ENCODE measurements at regions not wholly inside any gene's neighbourhood (a gene's known extent, or its start where the extent isn't known, plus 50 kb on each side); places are given as distances from the start of the nearest gene placed in this dataset.
"Not testable (repeated sequence)": the region's sequence is repeated elsewhere in the genome, so short reads cannot be mapped to it uniquely, and the experiment has no call there.

DNA sequence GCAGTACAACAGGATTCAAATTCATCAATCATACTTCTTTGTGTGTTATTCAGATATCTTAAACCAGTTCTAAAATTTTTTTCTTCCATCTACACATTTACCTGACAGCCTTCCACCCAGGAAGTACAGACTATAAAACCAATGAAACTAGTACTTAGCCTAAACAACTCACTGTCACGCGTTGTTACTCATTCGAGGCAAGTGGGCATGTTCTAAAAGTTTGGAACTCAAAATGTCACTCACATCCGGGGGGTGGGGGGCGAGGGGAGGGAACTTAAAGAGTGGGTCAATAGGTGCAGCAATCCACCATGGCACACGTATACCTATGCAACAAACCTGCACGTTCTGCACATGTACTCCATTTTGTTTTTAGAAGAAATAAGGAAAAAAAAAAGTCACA is 90.4 kb upstream of the PLEKHM1 start:
- no peaks in the 10 kb centered on the region for H3K27me3 Mint-ChIP-seq
- H3K9me3 Mint-ChIP-seq = no peaks in the 10 kb centered on the region
- H3K27ac Mint-ChIP-seq = no peak overlapping the region
- H3K36me3 Mint-ChIP-seq (ENCODE audit: low read depth) = peaks cover 51% of the 10 kb centered on the region
- H3K4me1 Mint-ChIP-seq (ENCODE audit: low read depth) = peaks cover 60% of the 10 kb centered on the region
- H3K4me3 Mint-ChIP-seq = no peak overlapping the region
- DNase-seq = no peak

DNA sequence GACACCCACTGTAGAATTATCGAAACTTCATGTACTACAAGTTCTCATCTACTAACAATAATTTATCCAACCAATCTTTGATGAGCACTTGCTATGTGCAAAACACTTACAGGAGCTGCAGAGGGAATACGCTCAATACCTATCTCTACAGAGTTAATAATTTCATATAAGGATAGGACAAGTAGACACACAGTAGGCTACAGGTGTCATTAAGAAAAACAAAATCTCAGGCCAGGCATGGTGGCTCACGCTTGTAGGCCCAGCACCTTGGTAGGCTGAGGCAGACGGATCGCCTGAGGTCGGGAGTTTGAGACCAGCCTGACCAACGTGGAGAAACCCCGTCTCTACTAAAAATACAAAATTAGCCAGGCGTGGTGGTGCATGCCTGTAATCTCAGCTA is 91.3 kb upstream of the PLEKHM1 start:
- Mint-ChIP-seq H3K27me3 (no peaks in the 10 kb centered on the region), H3K4me3 (no peak overlapping the region)

DNA sequence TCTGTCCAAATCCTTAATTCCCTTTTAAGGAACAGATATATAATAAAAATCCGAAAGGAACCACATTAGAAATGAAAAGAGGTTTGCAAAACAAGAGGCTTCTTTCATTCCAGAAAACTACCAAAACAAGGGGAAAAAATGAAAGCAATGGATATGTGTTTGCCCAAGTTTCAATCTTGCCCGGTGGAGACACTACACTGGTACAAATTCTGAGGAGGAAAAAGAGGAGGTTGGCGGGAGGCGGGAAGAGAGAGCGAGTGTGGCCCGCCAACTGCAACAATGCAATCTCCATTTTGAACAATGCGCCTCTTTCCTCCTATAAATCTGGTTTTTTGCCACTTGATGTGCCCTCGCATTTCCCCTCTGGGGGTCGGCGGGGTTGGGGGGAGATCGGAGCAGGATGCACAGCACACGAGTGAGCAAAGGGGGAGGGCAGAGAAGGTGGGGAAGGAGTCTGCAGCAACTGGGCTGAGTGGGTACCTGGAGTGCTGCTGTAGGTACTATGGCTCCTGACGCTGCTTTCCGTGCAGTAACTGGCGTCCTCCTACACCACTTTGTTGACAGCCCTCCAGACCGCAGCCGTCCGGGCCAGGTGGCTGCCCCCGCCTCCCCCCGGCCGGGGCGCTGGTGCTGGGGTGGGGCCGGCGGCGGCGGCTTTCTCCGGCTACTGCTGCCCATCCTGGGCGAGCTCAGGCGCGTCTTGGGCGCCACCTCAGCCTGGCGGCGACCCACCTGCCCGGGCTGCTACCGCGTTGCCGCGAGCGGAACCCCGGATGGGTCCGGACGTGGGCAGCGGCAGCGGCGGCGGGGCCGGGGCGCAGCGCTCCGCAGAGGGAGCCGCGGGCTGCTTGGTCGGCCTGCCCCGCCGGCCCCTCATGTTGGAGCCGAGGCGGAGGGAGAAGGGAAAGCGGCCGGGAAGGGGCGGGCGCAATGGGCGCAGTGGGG is 93.8 kb upstream of the PLEKHM1 start:
- Mint-ChIP-seq H3K27me3 (no peaks in the 10 kb centered on the region), H3K36me3 (ENCODE audit: low read depth) (peaks cover 33% of the 10 kb centered on the region), H3K4me1 (ENCODE audit: low read depth) (peaks cover 44% of the 10 kb centered on the region), H3K27ac (peak overlapping the region; percentile 97), H3K4me3 (peak overlapping the region; percentile 97), H3K9me3 (no peaks in the 10 kb centered on the region)
- DNase-seq = peak; percentile 85

More for the DNA sequence above, 91.3 kb upstream of the PLEKHM1 start:
- H3K36me3 Mint-ChIP-seq (ENCODE audit: low read depth) = peaks cover 42% of the 10 kb centered on the region
- peaks cover 54% of the 10 kb centered on the region for H3K4me1 Mint-ChIP-seq (ENCODE audit: low read depth)
- H3K27ac Mint-ChIP-seq = no peak overlapping the region
- DNase-seq = no peak
- no peaks in the 10 kb centered on the region for H3K9me3 Mint-ChIP-seq

DNA sequence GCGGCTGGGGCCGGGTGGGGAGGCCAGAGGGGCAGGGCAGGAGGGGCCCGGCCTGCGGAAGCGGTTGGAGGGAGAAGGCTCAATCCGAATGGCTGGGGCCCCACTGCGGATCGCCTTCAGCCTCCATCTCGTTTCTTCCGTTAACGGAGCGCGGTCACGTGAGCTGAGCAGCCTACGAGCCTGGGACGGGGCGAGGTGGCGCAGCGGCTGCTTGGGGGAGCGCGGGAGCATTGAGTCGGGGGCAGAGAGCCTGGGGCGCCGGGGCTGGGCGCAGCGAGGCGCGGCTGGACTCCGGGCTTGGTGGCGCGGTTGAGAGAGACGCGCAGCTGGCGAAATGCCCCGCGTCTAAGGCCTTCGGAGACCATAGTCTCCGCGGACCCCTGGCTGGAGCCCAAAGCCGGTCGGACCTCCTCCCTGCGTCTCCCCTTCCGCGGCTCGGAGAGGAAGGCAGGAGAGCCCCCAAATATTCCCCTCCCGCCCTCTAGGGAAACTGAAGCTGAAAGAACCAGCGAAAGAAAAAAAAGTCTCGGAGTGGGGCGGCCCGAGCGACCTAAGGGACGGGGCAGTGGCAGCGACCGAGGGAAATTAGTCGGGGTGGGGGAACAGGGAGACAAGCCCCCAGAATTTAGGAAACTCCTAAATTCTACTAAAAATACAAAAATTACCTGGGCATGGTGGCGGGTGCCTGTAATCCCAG is 94.7 kb upstream of the PLEKHM1 start:
- H3K4me1 Mint-ChIP-seq (ENCODE audit: low read depth) = peaks cover 36% of the 10 kb centered on the region
- not testable (repeated sequence) for H3K9me3 Mint-ChIP-seq, H3K27me3 Mint-ChIP-seq
- H3K4me3 Mint-ChIP-seq = peak overlapping the region; percentile 97
- H3K27ac Mint-ChIP-seq = peak overlapping the region; percentile 88
- peak; percentile 89 for DNase-seq
- peaks cover 33% of the 10 kb centered on the region for H3K36me3 Mint-ChIP-seq (ENCODE audit: low read depth)

DNA sequence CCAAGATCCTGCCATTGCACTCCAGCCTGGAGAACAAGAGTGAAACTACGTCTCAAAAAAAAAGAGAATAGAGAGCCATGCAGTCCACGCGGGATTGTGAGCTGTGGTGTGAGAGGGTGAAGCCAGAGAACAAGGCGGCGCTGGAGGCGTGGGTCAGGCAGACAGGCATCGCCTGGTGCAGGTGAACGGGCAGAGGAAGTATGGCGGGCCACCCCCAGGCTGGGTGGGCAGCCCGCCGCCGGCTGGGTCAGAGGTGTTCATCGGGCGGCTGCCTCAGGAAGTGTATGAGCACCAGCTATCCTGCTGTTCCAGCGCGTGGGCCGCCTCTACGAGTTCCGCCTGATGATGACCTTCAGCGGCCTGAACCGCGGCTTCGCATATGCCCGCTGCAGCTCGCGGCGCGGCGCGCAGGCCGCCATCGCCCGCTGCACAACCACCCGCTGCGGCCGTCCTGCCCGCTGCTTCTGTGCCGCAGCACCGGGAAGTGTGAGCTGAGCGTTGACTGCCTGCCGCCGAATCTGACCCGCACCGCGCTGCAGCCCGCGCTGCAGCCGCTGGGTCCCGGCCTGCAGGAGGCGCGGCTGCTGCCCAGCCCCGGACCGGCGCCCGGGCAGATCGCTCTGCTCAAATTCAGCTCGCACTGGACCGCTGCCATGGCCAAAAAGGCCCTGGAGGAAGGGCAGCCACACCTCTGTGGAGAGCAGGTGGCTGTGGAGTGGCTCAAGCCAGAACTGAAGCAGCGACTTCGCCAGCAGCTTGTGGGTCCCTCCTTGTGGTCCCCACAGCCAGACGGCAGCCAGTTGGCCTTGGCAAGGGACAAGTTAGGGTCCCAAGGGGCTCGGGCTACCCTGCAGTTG is 95.5 kb upstream of the PLEKHM1 start:
- H3K27me3 Mint-ChIP-seq, H3K9me3 Mint-ChIP-seq: not testable (repeated sequence)
- Mint-ChIP-seq H3K36me3 (ENCODE audit: low read depth) (peaks cover 30% of the 10 kb centered on the region), H3K27ac (peak overlapping the region; percentile 88), H3K4me3 (peak overlapping the region; percentile 97), H3K4me1 (ENCODE audit: low read depth) (peaks cover 31% of the 10 kb centered on the region)
- DNase-seq = peak; percentile 69

DNA sequence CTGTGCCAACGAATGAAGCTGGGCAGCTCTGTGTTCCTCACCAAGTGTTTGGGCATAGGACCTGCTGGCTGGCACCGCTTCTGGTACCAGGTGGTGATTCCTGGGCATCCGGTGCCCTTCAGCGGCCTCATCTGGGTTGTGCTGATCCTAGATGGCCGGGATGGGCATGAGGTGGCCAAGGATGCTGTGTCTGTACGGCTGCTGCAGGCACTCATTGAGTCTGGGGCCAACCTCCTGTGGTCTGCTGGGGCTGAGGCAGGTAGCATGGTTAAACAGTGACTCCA is 96.1 kb upstream of the PLEKHM1 start:
- Mint-ChIP-seq H3K4me1 (ENCODE audit: low read depth) (peaks cover 27% of the 10 kb centered on the region), H3K36me3 (ENCODE audit: low read depth) (peaks cover 24% of the 10 kb centered on the region), H3K4me3 (peak overlapping the region; percentile 4)
- H3K27me3 Mint-ChIP-seq, H3K27ac Mint-ChIP-seq, DNase-seq, H3K9me3 Mint-ChIP-seq: not testable (repeated sequence)

DNA sequence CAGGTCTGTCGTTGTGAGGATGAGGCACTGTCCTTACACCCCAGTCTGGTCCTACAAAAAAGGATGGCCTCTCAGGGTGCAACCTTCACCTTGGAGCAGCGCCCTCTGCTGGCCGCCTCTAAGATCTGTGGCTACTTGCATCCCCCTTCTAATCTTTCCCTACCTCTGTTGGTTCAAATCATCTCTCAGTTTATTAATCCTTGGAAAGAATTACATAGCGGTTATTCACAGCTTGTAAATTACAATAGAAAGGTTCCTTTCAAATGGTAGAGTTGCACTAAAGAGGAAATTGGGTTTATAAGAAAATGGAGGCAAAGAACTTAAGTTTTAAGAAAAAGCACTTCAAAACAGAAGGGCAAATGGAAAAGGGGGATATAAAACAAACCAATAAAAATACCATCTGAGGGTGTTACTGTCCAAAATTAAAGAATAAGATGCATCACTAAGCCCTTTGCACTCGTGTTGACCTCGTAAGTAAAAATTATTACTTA is 102.0 kb upstream of the PLEKHM1 start:
- not testable (repeated sequence) for H3K27ac Mint-ChIP-seq; H3K9me3 Mint-ChIP-seq; H3K4me3 Mint-ChIP-seq; H3K4me1 Mint-ChIP-seq (ENCODE audit: low read depth); H3K36me3 Mint-ChIP-seq (ENCODE audit: low read depth)
- peaks cover 18% of the 10 kb centered on the region for H3K27me3 Mint-ChIP-seq
- DNase-seq = peak; percentile 81

DNA sequence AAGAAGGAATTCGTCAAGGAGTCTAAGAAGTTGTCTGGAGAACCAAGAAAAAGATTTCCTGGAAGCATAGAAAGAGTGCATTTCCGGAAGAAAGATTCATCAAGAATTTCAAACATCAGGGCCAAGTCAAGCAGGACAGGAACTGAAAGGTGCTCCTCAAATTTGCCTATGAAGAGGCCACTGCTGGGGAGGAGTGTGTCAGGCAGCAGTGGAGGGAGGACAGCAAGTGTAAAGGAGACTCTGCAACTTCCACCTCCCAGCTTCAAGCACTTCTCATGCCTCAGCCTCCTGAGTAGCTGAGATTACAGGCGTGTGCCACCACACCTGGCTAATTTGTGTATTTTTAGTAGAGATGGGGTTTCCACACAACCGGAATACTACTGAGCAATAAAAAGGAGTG is 105.8 kb upstream of the PLEKHM1 start:
- not testable (repeated sequence) for H3K36me3 Mint-ChIP-seq (ENCODE audit: low read depth); H3K4me1 Mint-ChIP-seq (ENCODE audit: low read depth); H3K4me3 Mint-ChIP-seq; H3K9me3 Mint-ChIP-seq; H3K27ac Mint-ChIP-seq; DNase-seq
- H3K27me3 Mint-ChIP-seq = peaks cover 18% of the 10 kb centered on the region

DNA sequence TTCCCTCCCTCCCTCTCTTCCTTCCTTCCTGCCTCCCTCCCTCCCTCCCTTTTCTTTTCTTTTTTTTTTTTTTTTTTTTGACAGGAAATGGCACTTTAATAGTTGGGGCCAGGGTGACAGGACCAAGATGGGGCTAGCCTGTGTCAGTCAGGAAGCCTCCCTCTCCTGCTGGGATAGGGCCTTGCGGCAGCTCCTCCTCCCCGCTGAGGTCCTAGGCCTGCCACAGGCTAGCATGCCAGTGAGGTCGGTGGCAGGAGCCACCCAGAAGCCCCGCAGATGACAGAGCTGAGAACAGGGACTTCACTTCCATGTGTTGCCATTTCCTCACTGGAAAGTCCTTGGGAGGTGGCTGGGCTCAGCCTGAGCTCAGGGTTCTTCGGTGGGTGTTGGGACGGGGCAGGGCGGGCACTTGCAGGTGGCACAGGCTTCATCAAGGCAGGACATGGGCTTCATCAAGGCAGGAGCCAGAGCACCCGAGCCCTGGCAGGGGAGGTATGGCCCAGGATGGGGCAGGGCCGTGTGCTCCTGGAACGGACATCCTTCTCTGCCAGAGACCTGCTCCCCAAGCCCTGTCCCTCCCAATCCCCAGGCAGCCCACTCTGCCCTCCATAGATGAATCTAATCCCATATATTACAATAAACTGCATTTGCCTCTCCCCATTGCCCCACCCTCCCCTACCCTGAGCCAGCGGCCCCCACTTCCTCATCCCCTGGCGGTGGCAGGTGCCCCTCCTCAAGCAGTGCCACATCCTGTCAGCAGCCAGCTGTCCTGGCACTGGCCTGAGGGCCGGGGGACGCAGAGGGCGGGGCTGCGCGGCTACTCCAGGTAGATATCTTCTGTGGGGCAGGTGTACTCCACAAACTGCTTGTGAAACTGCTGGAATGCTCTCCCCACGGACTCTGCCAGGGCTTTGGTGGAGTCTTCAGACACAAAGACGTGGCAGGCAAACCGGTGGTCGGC is 109.8 kb upstream of the PLEKHM1 start:
- not testable (repeated sequence) for H3K4me3 Mint-ChIP-seq; H3K27me3 Mint-ChIP-seq; H3K36me3 Mint-ChIP-seq (ENCODE audit: low read depth); H3K4me1 Mint-ChIP-seq (ENCODE audit: low read depth); H3K9me3 Mint-ChIP-seq; H3K27ac Mint-ChIP-seq
- DNase-seq = peak; percentile 37

DNA sequence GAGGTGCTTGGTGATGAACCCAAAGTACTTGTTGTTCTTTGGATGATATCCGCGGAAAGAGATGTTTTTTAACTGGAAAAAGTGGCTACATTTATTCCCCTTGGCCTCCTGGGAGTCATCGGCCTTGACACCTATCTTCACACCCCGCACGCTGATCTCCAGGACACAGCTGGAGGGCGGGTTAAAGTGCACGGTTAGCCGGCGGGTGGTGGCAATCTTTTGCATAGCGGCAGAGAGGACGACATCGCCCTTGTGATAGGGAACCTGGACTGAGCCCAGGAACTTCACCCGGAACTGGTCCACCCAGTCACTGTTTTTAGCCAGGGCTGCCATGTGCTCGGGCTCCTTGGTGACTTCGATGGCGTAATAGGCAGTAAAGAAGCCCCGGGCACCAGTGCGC is 110.5 kb upstream of the PLEKHM1 start:
- DNase-seq; H3K27me3 Mint-ChIP-seq; H3K36me3 Mint-ChIP-seq (ENCODE audit: low read depth); H3K27ac Mint-ChIP-seq; H3K9me3 Mint-ChIP-seq; H3K4me3 Mint-ChIP-seq; H3K4me1 Mint-ChIP-seq (ENCODE audit: low read depth): not testable (repeated sequence)

DNA sequence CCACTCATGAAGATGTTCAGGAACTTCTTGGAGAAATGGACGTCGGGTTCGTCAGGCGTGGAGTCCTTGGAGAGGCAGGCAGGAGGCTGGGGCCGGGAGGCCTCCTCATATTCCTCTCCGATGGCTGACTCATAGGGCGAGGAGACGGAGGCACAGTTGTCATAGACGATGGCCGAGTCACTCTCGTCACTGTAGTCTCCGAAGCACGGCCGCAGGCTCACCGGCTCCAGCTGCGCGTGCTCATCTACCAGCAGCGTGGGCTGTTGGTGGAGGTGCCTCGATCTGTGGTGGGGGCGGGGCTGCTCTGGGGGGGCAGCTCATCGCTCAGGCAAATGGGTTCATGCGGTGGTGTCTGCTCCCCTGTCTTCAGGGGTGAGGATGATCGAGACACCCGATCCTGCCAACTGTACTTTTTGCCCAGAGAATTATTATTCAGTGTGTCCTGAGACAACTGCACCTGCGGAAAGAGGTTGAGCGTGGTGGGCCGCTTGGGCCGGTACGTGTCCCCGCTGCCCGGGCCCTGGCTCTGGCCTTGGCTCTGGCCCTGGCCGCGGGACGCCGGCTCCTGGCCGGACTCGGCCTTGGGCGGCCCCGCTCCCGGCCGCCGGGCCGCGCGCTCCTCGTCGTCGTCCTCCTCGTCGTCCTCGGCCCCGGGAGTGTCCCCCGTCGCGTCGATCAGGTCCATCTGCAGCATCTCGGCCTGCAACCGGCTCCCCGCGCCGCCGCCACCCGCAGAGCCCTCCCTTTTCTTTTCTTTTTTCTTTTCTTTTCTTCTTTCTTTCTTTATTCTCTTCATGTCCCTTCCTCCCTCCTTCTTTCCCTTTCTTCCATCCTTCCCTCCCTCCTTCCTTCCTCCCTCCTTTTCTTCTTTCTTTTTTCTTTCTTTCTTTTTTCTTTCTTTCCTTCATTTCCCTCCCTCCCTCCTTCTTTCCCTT is 111.4 kb upstream of the PLEKHM1 start:
- H3K4me1 Mint-ChIP-seq (ENCODE audit: low read depth); H3K27ac Mint-ChIP-seq; H3K27me3 Mint-ChIP-seq; H3K4me3 Mint-ChIP-seq; H3K36me3 Mint-ChIP-seq (ENCODE audit: low read depth); H3K9me3 Mint-ChIP-seq; DNase-seq: not testable (repeated sequence)

DNA sequence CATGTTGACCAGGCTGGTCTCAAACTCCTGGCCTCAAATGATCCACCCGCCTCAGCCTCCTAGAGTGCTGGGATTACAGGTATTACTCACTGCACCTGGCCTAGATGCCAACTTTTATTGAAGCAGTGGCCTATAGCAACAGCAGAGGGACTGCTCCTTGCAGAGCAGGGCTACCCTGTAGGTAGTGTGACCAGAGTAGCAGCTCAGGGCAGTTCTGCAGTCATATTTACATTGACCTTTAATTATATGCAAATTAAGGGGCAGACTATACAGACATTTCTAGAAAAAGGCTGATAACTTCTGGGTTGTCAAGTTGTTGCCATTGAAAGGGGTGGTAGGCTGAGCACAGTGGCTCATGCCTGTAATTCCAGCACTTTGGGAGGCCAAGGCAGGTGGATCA is 115.2 kb upstream of the PLEKHM1 start:
- H3K4me1 Mint-ChIP-seq (ENCODE audit: low read depth); DNase-seq; H3K27me3 Mint-ChIP-seq; H3K9me3 Mint-ChIP-seq; H3K4me3 Mint-ChIP-seq; H3K27ac Mint-ChIP-seq; H3K36me3 Mint-ChIP-seq (ENCODE audit: low read depth): not testable (repeated sequence)

DNA sequence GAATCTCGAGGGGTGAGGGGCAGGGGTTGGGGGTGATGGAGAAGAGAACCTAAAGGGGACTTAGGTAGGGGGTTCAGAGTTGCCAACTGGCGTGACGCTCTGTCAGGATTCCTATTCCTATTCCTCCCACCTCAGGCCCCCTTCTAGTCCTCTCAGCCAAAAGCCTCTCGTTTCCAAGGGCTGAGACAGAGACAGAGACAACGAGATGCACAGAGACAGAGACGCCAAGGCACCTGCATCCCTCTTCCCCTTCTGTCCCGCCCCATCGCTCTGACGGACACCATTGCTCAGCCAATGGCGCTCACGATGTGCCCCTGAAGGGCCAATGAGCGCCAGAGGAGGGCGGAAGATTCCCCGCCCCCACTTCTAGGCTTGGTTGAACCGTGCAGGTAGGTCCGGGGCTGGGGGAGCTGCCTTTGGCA is 129.5 kb upstream of the PLEKHM1 start:
- H3K9me3 Mint-ChIP-seq; H3K4me1 Mint-ChIP-seq (ENCODE audit: low read depth); H3K27me3 Mint-ChIP-seq; H3K36me3 Mint-ChIP-seq (ENCODE audit: low read depth): not testable (repeated sequence)
- H3K4me3 Mint-ChIP-seq = peak overlapping the region; percentile 80
- peak; percentile 92 for DNase-seq
- H3K27ac Mint-ChIP-seq = peak overlapping the region; percentile 61
